ENCODE measurements at regions not wholly inside any gene's neighbourhood (a gene's known extent, or its start where the extent isn't known, plus 50 kb on each side); places are given as distances from the start of the nearest gene placed in this dataset.
"Not testable (repeated sequence)": the region's sequence is repeated elsewhere in the genome, so short reads cannot be mapped to it uniquely, and the experiment has no call there.

GRCh38 chr13:61277088-61277487 lies 138.6 kb downstream of the PCDH20 start:
- H3K36me3 ChIP-seq (ENCODE audit: control insufficient read depth, insufficient read depth, low read length) = no peaks in the 10 kb centered on the region
- H3K4me1 ChIP-seq (ENCODE audit: control insufficient read depth, insufficient read depth, low read length) = no peaks in the 10 kb centered on the region
- TF ChIP-seq, protein P1, sequence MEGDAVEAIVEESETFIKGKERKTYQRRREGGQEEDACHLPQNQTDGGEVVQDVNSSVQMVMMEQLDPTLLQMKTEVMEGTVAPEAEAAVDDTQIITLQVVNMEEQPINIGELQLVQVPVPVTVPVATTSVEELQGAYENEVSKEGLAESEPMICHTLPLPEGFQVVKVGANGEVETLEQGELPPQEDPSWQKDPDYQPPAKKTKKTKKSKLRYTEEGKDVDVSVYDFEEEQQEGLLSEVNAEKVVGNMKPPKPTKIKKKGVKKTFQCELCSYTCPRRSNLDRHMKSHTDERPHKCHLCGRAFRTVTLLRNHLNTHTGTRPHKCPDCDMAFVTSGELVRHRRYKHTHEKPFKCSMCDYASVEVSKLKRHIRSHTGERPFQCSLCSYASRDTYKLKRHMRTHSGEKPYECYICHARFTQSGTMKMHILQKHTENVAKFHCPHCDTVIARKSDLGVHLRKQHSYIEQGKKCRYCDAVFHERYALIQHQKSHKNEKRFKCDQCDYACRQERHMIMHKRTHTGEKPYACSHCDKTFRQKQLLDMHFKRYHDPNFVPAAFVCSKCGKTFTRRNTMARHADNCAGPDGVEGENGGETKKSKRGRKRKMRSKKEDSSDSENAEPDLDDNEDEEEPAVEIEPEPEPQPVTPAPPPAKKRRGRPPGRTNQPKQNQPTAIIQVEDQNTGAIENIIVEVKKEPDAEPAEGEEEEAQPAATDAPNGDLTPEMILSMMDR (IDR thresholded peaks at IDR 0.05) = no peak
- Mint-ChIP-seq H3K27ac (no peak overlapping the region), H3K9me3 (peaks cover 14 to 15% of the 10 kb centered on the region in 2 donors), H3K4me1 (no peaks in the 10 kb centered on the region), H3K27me3 (ENCODE audit: low read depth in 2 of 2) (no peaks in the 10 kb centered on the region), H3K36me3 (no peaks in the 10 kb centered on the region), H3K4me3 (no peak overlapping the region)
- no peaks in the 10 kb centered on the region for H3K9me3 ChIP-seq (ENCODE audit: control insufficient read depth, insufficient read depth, low read length)
- H3K27ac ChIP-seq (ENCODE audit: low read length) = no peak overlapping the region
- 92% methylated on average over 1 of the region's 1 CpG for WGBS (ENCODE audit: insufficient coverage)
- no peak for ATAC-seq
- DNase-seq = no peak
- H3K27me3 ChIP-seq (ENCODE audit: control insufficient read depth, insufficient read depth, low read length) = no peaks in the 10 kb centered on the region
- intact Hi-C loops (cut with micrococcal nuclease) = no loop called here
- H3K4me3 ChIP-seq (ENCODE audit: low read length) = no peak overlapping the region

GRCh38 chr13:61276401-61276800 lies 139.2 kb downstream of the PCDH20 start:
- intact Hi-C loops (cut with micrococcal nuclease) = no loop called here
- H3K27ac Mint-ChIP-seq = no peak overlapping the region
- no peak overlapping the region for H3K4me3 Mint-ChIP-seq
- peaks cover 13% of the 10 kb centered on the region in 2 donors for H3K9me3 Mint-ChIP-seq
- WGBS (ENCODE audit: insufficient coverage) = no CpG with 5 or more reads among the region's 2 CpGs
- no peaks in the 10 kb centered on the region for H3K4me1 Mint-ChIP-seq
- no peak overlapping the region for H3K27ac ChIP-seq (ENCODE audit: low read length)
- no peak for DNase-seq
- no peaks in the 10 kb centered on the region for H3K4me1 ChIP-seq (ENCODE audit: control insufficient read depth, insufficient read depth, low read length)
- H3K9me3 ChIP-seq (ENCODE audit: control insufficient read depth, insufficient read depth, low read length) = no peaks in the 10 kb centered on the region
- TF ChIP-seq, protein P1 (IDR thresholded peaks at IDR 0.05) = no peak
- H3K27me3 ChIP-seq (ENCODE audit: control insufficient read depth, insufficient read depth, low read length) = no peaks in the 10 kb centered on the region
- no peak overlapping the region for H3K4me3 ChIP-seq (ENCODE audit: low read length)
- no peaks in the 10 kb centered on the region for H3K36me3 ChIP-seq (ENCODE audit: control insufficient read depth, insufficient read depth, low read length)
- ATAC-seq = no peak
- no peaks in the 10 kb centered on the region for H3K27me3 Mint-ChIP-seq (ENCODE audit: low read depth in 2 of 2)
- no peaks in the 10 kb centered on the region for H3K36me3 Mint-ChIP-seq

DNA sequence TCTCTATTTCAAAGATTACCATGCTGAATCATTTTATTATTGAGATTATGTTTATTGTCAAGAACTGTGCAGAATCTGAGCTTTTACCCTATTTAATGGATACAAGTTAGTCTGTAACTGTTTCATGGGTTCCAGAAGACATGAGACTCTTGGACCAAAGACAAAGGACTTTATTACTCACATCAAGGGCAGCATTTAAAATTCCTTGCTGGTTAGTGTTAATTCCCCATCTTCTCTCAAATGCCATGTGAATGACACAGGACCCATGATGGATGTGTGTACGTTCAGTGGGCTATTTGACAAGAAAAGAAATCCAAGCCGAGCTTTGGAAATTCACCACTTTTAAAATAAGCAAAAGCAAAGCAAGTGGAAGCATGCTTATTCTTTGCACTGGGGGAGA lies 139.9 kb downstream of the PCDH20 start:
- Histone ChIP-seq H3K27ac (ENCODE audit: low read length) (no peak overlapping the region), H3K4me1 (ENCODE audit: control insufficient read depth, insufficient read depth, low read length) (no peaks in the 10 kb centered on the region), H3K9me3 (ENCODE audit: control insufficient read depth, insufficient read depth, low read length) (no peaks in the 10 kb centered on the region), H3K4me3 (ENCODE audit: low read length) (no peak overlapping the region), H3K36me3 (ENCODE audit: control insufficient read depth, insufficient read depth, low read length) (no peaks in the 10 kb centered on the region), H3K27me3 (ENCODE audit: control insufficient read depth, insufficient read depth, low read length) (no peaks in the 10 kb centered on the region)
- WGBS (ENCODE audit: insufficient coverage) = 17% methylated on average over 2 of the region's 2 CpGs
- Mint-ChIP-seq H3K27me3 (ENCODE audit: low read depth in 2 of 2) (no peaks in the 10 kb centered on the region), H3K9me3 (peaks cover 12% of the 10 kb centered on the region in 2 donors), H3K4me3 (no peak overlapping the region), H3K4me1 (no peaks in the 10 kb centered on the region), H3K36me3 (no peaks in the 10 kb centered on the region), H3K27ac (no peak overlapping the region)
- intact Hi-C loops (cut with micrococcal nuclease) = no loop called here
- DNase-seq (no peak), ATAC-seq (no peak)
- TF ChIP-seq, protein P1 (IDR thresholded peaks at IDR 0.05) = no peak

- no peaks in the 10 kb centered on the region for H3K27me3 ChIP-seq (ENCODE audit: control insufficient read depth, insufficient read depth, low read length)
- no peak overlapping the region for H3K27ac ChIP-seq (ENCODE audit: low read length)
- intact Hi-C loops (cut with micrococcal nuclease) = no loop called here
- Mint-ChIP-seq H3K27me3 (ENCODE audit: low read depth in 2 of 2) (no peaks in the 10 kb centered on the region), H3K9me3 (peaks cover 12 to 16% of the 10 kb centered on the region in 2 donors), H3K36me3 (no peaks in the 10 kb centered on the region), H3K27ac (no peak overlapping the region), H3K4me1 (no peaks in the 10 kb centered on the region), H3K4me3 (no peak overlapping the region)
- TF ChIP-seq, protein P1 (IDR thresholded peaks at IDR 0.05) = no peak
- no peaks in the 10 kb centered on the region for H3K9me3 ChIP-seq (ENCODE audit: control insufficient read depth, insufficient read depth, low read length)
- ATAC-seq (no peak), DNase-seq (no peak)
- 83% methylated on average over 5 of the region's 5 CpGs for WGBS (ENCODE audit: insufficient coverage)
- H3K4me1 ChIP-seq (ENCODE audit: control insufficient read depth, insufficient read depth, low read length) = no peaks in the 10 kb centered on the region
- no peak overlapping the region for H3K4me3 ChIP-seq (ENCODE audit: low read length)
- H3K36me3 ChIP-seq (ENCODE audit: control insufficient read depth, insufficient read depth, low read length) = no peaks in the 10 kb centered on the region
Measured at GRCh38 chr13:61275251-61275650, 140.4 kb downstream of the PCDH20 start.

- WGBS (ENCODE audit: insufficient coverage) = 76% methylated on average over 6 of the region's 6 CpGs
- intact Hi-C loops (cut with micrococcal nuclease); H3K4me3 Mint-ChIP-seq; H3K4me3 ChIP-seq (ENCODE audit: low read length); DNase-seq; H3K36me3 Mint-ChIP-seq; H3K9me3 ChIP-seq (ENCODE audit: control insufficient read depth, insufficient read depth, low read length); ATAC-seq; H3K36me3 ChIP-seq (ENCODE audit: control insufficient read depth, insufficient read depth, low read length); H3K4me1 ChIP-seq (ENCODE audit: control insufficient read depth, insufficient read depth, low read length); H3K27me3 Mint-ChIP-seq (ENCODE audit: low read depth in 2 of 2); H3K27me3 ChIP-seq (ENCODE audit: control insufficient read depth, insufficient read depth, low read length); H3K27ac Mint-ChIP-seq; H3K27ac ChIP-seq (ENCODE audit: low read length); H3K4me1 Mint-ChIP-seq: not testable (repeated sequence)
- peaks cover 12 to 35% of the 10 kb centered on the region in 2 donors for H3K9me3 Mint-ChIP-seq
Measured at GRCh38 chr13:61266896-61267295, 148.8 kb downstream of the PCDH20 start.

Data from natural killer cell (primary cell).